Neural cell (in vitro differentiated cells): ENCODE measurements at regions not wholly inside any gene's neighbourhood (a gene's known extent, or its start where the extent isn't known, plus 50 kb on each side); places are given as distances from the start of the nearest gene placed in this dataset.
"Not testable (repeated sequence)": the region's sequence is repeated elsewhere in the genome, so short reads cannot be mapped to it uniquely, and the experiment has no call there.

Source experiments
- H2AFZ ChIP-seq: fragments of 200-600, 300-800 bp; sonication (generic), shearing (Covaris generic); 2 replicates; pipeline ENCODE4 v1.6.0; 2014; ENCODE audit warnings: low read depth, mild to moderate bottlenecking, antibody characterized with exemption, low read length, moderate library complexity
- H3F3A ChIP-seq: fragments of 200-600 bp; shearing (Covaris generic); 2 replicates; pipeline ENCODE4 v1.6.1; 2016; ENCODE audit warnings: mild to moderate bottlenecking, moderate library complexity, mixed read lengths, antibody characterized with exemption, low read length; ENCODE audit not compliant: insufficient read depth, poor library complexity, severe bottlenecking
- H3K27ac ChIP-seq: fragments of 200-600, 300-800 bp; sonication (generic), shearing (Covaris generic); 2 replicates; pipeline ENCODE4 v1.5.1; 2014; ENCODE audit warnings: mild to moderate bottlenecking, low read length, moderate library complexity
- H3K27me3 ChIP-seq: fragments of 300-800, 200-600 bp; sonication (generic), shearing (Covaris generic); 2 replicates; pipeline ENCODE4 v1.6.0; 2014; ENCODE audit warnings: mild to moderate bottlenecking, low read depth, low read length, moderate library complexity; ENCODE audit not compliant: insufficient read depth
- H3K36me3 ChIP-seq: fragments of 300-800, 200-600 bp; sonication (generic), shearing (Covaris generic); 2 replicates; pipeline ENCODE4 v1.5.1; 2014; ENCODE audit warnings: mild to moderate bottlenecking, antibody characterized with exemption, low read length, moderate library complexity; ENCODE audit not compliant: insufficient read depth
- H3K4me2 ChIP-seq: fragments of 300-800, 200-600 bp; sonication (generic), shearing (Covaris generic); 2 replicates; pipeline ENCODE4 v1.6.0; 2014; ENCODE audit warnings: mild to moderate bottlenecking, low read length
- H3K4me3 ChIP-seq: fragments of 300-800, 200-600 bp; sonication (generic), shearing (Covaris generic); 2 replicates; pipeline ENCODE4 v1.5.1; 2014; ENCODE audit warnings: mild to moderate bottlenecking, low read length, moderate library complexity
- H3K79me2 ChIP-seq: fragments of 200-600 bp; shearing (Covaris generic); replicated peaks from 2 replicates; pipeline ENCODE4 v1.6.0; 2014; ENCODE audit warnings: mild to moderate bottlenecking, low read length, moderate library complexity; ENCODE audit not compliant: insufficient read depth
- H3K9ac ChIP-seq: fragments of 300-800, 200-600 bp; sonication (generic), shearing (Covaris generic); 2 replicates; pipeline ENCODE4 v1.6.1; 2016; ENCODE audit warnings: mild to moderate bottlenecking, low read length, mixed read lengths
- H3K9me2 ChIP-seq: fragments of 200-600 bp; shearing (Covaris generic); 2 replicates; pipeline ENCODE4 v1.6.1; 2016; ENCODE audit warnings: mild to moderate bottlenecking, low read length, mixed read lengths; ENCODE audit not compliant: insufficient read depth
- H3K9me3 ChIP-seq: fragments of 200-600, 300-800 bp; sonication (generic), shearing (Covaris generic); 2 replicates; pipeline ENCODE4 v1.6.1; 2016; ENCODE audit warnings: mild to moderate bottlenecking, mixed run types, low read length, moderate library complexity, mixed read lengths
- H4K20me1 ChIP-seq: fragments of 200-600 bp; shearing (Covaris generic); 2 replicates; pipeline ENCODE4 v1.6.1; 2016; ENCODE audit warnings: mild to moderate bottlenecking, mixed run types; ENCODE audit not compliant: insufficient read depth
- CTCF ChIP-seq: fragments of 450-650 bp; IDR thresholded peaks from 2 replicates; pipeline ENCODE4 v1.5.1; 2014; ENCODE audit warnings: antibody characterized with exemption, mild to moderate bottlenecking, moderate library complexity; ENCODE audit not compliant: poor library complexity, severe bottlenecking
- EP300 ChIP-seq: fragments of 450-650 bp; conservative IDR thresholded peaks from 2 replicates; pipeline ENCODE4 v1.6.1; 2014; ENCODE audit warnings: antibody characterized with exemption, mild to moderate bottlenecking, moderate library complexity; ENCODE audit not compliant: poor library complexity, severe bottlenecking
- EZH2 ChIP-seq: fragments of 200-600, 300-800 bp; shearing (Covaris generic), sonication (generic); IDR thresholded peaks from 2 replicates; pipeline ENCODE4 v1.6.1; 2014; ENCODE audit warnings: antibody characterized with exemption, low read length, borderline replicate concordance, mild to moderate bottlenecking; ENCODE audit not compliant: insufficient read depth, poor library complexity, severe bottlenecking
- MXI1 ChIP-seq: fragments of 450-650 bp; conservative IDR thresholded peaks from 2 replicates; pipeline ENCODE4 v1.6.1; 2014; ENCODE audit warnings: antibody characterized with exemption, mild to moderate bottlenecking; ENCODE audit not compliant: poor library complexity, severe bottlenecking
- POLR2AphosphoS5 ChIP-seq: IDR thresholded peaks from 2 replicates; pipeline ENCODE4 v1.6.1; 2012
- RAD21 ChIP-seq: fragments of 450-650 bp; conservative IDR thresholded peaks from 2 replicates; pipeline ENCODE4 v1.6.1; 2014; ENCODE audit warnings: antibody characterized with exemption, mild to moderate bottlenecking, moderate library complexity
- REST ChIP-seq: IDR thresholded peaks from 2 replicates; pipeline ENCODE4 v1.6.1; 2012; ENCODE audit warnings: borderline replicate concordance
- SMC3 ChIP-seq: fragments of 450-650 bp; conservative IDR thresholded peaks from 2 replicates; pipeline ENCODE4 v1.6.1; 2014; ENCODE audit warnings: antibody characterized with exemption, mild to moderate bottlenecking, moderate library complexity; ENCODE audit not compliant: poor library complexity
- TAF1 ChIP-seq: IDR thresholded peaks from 2 replicates; pipeline ENCODE4 v1.6.1; 2012; ENCODE audit warnings: low read depth

GRCh38 chr20:53819973-53820451, 226.4 kb upstream of the ZNF217 start:
- Histone ChIP-seq H4K20me1 (no peaks in the 10 kb centered on the region), H3K4me2 (no peak overlapping the region), H3K79me2 (no peaks in the 10 kb centered on the region), H3K36me3 (no peaks in the 10 kb centered on the region), H2AFZ (no peak overlapping the region), H3K4me3 (no peak overlapping the region), H3K9ac (no peak overlapping the region), H3F3A (no peaks in the 10 kb centered on the region), H3K27ac (no peak overlapping the region), H3K27me3 (no peaks in the 10 kb centered on the region), H3K9me3 (no peaks in the 10 kb centered on the region), H3K9me2 (no peaks in the 10 kb centered on the region)
- no peak for TF ChIP-seq EP300
- no peak for TF ChIP-seq REST
- no peak for TF ChIP-seq SMC3
- TF ChIP-seq CTCF, result no peak
- TF ChIP-seq EZH2, result no peak
- TF ChIP-seq TAF1, result no peak
- no peak for TF ChIP-seq RAD21
- no peak for TF ChIP-seq MXI1
- no peak for TF ChIP-seq POLR2AphosphoS5

DNA sequence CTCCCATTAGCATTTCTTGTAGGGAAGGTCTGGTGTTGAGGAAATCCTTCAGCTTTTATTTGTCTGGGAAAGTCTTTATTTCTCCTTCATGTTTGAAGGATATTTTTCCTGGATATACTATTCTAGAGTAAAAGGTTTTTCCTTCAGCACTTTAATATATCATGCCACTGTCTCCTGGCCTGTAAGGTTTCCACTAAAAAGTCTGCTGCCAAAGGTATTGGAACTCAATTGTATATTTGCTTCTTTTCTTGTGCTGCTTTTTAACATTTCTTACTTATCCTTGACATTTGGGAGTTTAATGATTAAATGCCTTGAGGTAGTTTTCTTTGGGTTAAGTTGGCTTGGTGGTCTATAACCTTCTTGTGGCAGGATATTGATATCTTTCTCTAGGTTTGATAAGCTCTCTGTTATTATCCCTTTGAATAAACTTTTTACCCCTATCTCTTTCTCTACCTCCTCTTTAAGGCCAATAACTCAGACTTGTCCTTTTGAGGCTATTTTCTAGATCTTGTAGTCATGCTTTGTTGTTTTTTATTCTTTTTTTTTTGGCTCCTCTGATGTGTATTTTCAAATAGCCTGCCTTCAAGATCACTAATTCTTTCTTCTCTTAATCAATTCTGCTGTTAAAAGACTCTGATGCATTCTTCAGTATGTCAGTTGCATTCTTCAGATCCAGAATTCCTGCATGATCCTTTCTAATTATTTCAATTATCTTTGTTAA, 225.0 kb upstream of the ZNF217 start:
- Histone ChIP-seq H3K9me3 (no peaks in the 10 kb centered on the region), H3K27me3 (no peaks in the 10 kb centered on the region), H3K27ac (no peak overlapping the region), H3K4me3 (no peak overlapping the region), H3K79me2 (no peaks in the 10 kb centered on the region), H2AFZ (no peak overlapping the region), H3K9ac (no peak overlapping the region), H3K36me3 (no peaks in the 10 kb centered on the region), H4K20me1 (no peaks in the 10 kb centered on the region), H3F3A (no peaks in the 10 kb centered on the region), H3K4me2 (no peak overlapping the region), H3K9me2 (no peaks in the 10 kb centered on the region)
- TF ChIP-seq EP300 (no peak), POLR2AphosphoS5 (no peak), REST (no peak), SMC3 (no peak), TAF1 (no peak)

DNA sequence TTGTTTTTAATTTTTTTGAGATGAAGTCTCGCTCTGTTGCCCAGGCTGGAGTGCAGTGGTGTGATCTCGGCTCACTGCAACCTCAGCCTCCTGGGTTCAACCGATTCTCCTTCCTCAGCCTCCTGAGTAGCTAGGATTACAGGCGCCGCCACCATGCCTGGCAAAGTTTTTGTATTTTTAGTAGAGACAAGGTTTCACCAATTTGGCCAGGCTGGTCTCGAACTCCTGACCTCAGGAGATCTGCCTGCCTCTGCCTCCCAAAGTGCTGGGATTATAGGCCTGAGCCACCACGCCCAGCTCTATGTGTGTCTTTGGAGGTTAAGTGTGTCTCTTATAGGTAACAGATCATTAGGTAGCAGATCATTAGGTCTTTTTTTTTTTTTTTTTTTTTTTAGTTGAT, 223.9 kb upstream of the ZNF217 start:
- not testable (repeated sequence) for H4K20me1 ChIP-seq, H3K4me2 ChIP-seq, H3K36me3 ChIP-seq, H3K9me2 ChIP-seq, H3K9ac ChIP-seq, H3F3A ChIP-seq, H3K27me3 ChIP-seq, H3K27ac ChIP-seq, H3K79me2 ChIP-seq, H2AFZ ChIP-seq, H3K4me3 ChIP-seq, H3K9me3 ChIP-seq
